Astrocyte of the hippocampus (primary cell): ENCODE measurements at regions not wholly inside any gene's neighbourhood (a gene's known extent, or its start where the extent isn't known, plus 50 kb on each side); places are given as distances from the start of the nearest gene placed in this dataset.

Experiments used
- DNase-seq: peaks from one replicate; pipeline ENCODE4 v3.0.0; 2011; ENCODE audit warnings: low read depth, low spot score

GRCh38 chr11:70501051-70501901 lies 102.9 kb downstream of the CTTN start:
- peak; percentile 39 for DNase-seq

- DNase-seq, result no peak
Measured at GRCh38 chr11:70501933-70502540, 103.7 kb downstream of the CTTN start.

GRCh38 chr11:70502677-70503467 lies 104.5 kb downstream of the CTTN start:
- no peak for DNase-seq

- DNase-seq, result peak; percentile 36
Measured at GRCh38 chr11:70503468-70504221, 105.3 kb downstream of the CTTN start.

- DNase-seq, result no peak
Measured at GRCh38 chr11:70504246-70505020, 106.1 kb downstream of the CTTN start.

- no peak for DNase-seq
Measured at GRCh38 chr11:70505331-70505731, 107.0 kb downstream of the CTTN start.

GRCh38 chr11:70505761-70506657 lies 107.7 kb downstream of the CTTN start:
- no peak for DNase-seq

- no peak for DNase-seq
Measured at GRCh38 chr11:70506658-70506970, 108.3 kb downstream of the CTTN start.

- no peak for DNase-seq
Measured at GRCh38 chr11:70506986-70507385, 108.7 kb downstream of the CTTN start.

GRCh38 chr11:70507466-70508230 lies 109.3 kb downstream of the CTTN start:
- no peak for DNase-seq

- no peak for DNase-seq
Measured at GRCh38 chr11:70508231-70508480, 109.8 kb downstream of the CTTN start.

GRCh38 chr11:70509476-70509875 lies 111.1 kb downstream of the CTTN start:
- DNase-seq, result no peak

- DNase-seq, result no peak
Measured at GRCh38 chr11:70510106-70510505, 111.8 kb downstream of the CTTN start.

- DNase-seq, result no peak
Measured at GRCh38 chr11:70510571-70510970, 112.2 kb downstream of the CTTN start.

- no peak for DNase-seq
Measured at GRCh38 chr11:70511345-70511744, 113.0 kb downstream of the CTTN start.

GRCh38 chr11:70512716-70513115 lies 114.4 kb downstream of the CTTN start:
- no peak for DNase-seq

GRCh38 chr11:70517203-70517602 lies 118.9 kb downstream of the CTTN start:
- DNase-seq, result no peak

- peak; percentile 93 for DNase-seq
Measured at GRCh38 chr11:70517988-70518907, 119.9 kb downstream of the CTTN start.
